NB4 (cell line): ENCODE measurements at regions not wholly inside any gene's neighbourhood (a gene's known extent, or its start where the extent isn't known, plus 50 kb on each side); places are given as distances from the start of the nearest gene placed in this dataset.

Source experiments
- DNase-seq: peaks from one replicate; pipeline ENCODE4 v3.0.0; 2010; ENCODE audit warnings: low read depth
- H3K4me3 ChIP-seq: one replicate; pipeline ENCODE4 v1.5.1; 2011; ENCODE audit warnings: mild to moderate bottlenecking, low read depth, low read length, moderate library complexity
- CTCF ChIP-seq: IDR thresholded peaks from one replicate; pipeline ENCODE4 v1.5.1; 2012; ENCODE audit warnings: low read depth, low read length
- MAX ChIP-seq: IDR thresholded peaks from 2 replicates; pipeline ENCODE4 v1.6.1; 2011; ENCODE audit warnings: low read depth, low read length
- MYC ChIP-seq: IDR thresholded peaks from 2 replicates; pipeline ENCODE4 v1.6.1; 2011; ENCODE audit warnings: low read depth, low read length
- POLR2A ChIP-seq: IDR thresholded peaks from 2 replicates; pipeline ENCODE4 v1.6.1; 2011; ENCODE audit warnings: mild to moderate bottlenecking; ENCODE audit not compliant: insufficient read length; ENCODE audit errors: extremely low read depth

GRCh38 chr4:41373221-41373620, 116.5 kb downstream of the UCHL1 start:
- DNase-seq: no peak
- no peak for TF ChIP-seq MYC
- no peak for TF ChIP-seq MAX
- TF ChIP-seq POLR2A: no peak
- no peak for TF ChIP-seq CTCF
- no peak overlapping the region for H3K4me3 ChIP-seq

GRCh38 chr4:41374490-41374889, 117.8 kb downstream of the UCHL1 start:
- TF ChIP-seq MYC (no peak), MAX (no peak), CTCF (no peak), POLR2A (no peak)
- DNase-seq: no peak
- no peak overlapping the region for H3K4me3 ChIP-seq

- TF ChIP-seq CTCF (no peak), MYC (no peak), POLR2A (no peak), MAX (no peak)
- H3K4me3 ChIP-seq: no peak overlapping the region
- DNase-seq: no peak
These were observed 118.8 kb downstream of the UCHL1 start for GRCh38 chr4:41375561-41375960.

- TF ChIP-seq CTCF (no peak), POLR2A (no peak), MYC (no peak), MAX (no peak)
- H3K4me3 ChIP-seq: no peak overlapping the region
- DNase-seq: no peak
These were observed 120.5 kb downstream of the UCHL1 start for GRCh38 chr4:41377196-41377595.

- no peak overlapping the region for H3K4me3 ChIP-seq
- TF ChIP-seq CTCF (no peak), POLR2A (no peak), MYC (no peak), MAX (no peak)
- no peak for DNase-seq
These were observed 122.5 kb downstream of the UCHL1 start for GRCh38 chr4:41379230-41379629.

GRCh38 chr4:41380511-41381157, 123.9 kb downstream of the UCHL1 start:
- TF ChIP-seq MAX: no peak
- TF ChIP-seq CTCF: no peak
- TF ChIP-seq MYC: no peak
- TF ChIP-seq POLR2A: no peak
- no peak for DNase-seq
- no peak overlapping the region for H3K4me3 ChIP-seq
